GM12878 (cell line): ENCODE measurements at regions not wholly inside any gene's neighbourhood (a gene's known extent, or its start where the extent isn't known, plus 50 kb on each side); places are given as distances from the start of the nearest gene placed in this dataset.

ENCODE experiments used
- ASH2L ChIP-seq: fragments of 300-600, 200-600 bp; sonication (generic); IDR thresholded peaks from 2 replicates; pipeline ENCODE4 v1.6.1; 2017; ENCODE audit warnings: low read depth, mild to moderate bottlenecking, borderline replicate concordance
- BCL11A ChIP-seq: IDR thresholded peaks from 2 replicates; pipeline ENCODE4 v1.6.1; 2011; ENCODE audit warnings: low read depth, low read length
- CHD1 ChIP-seq: IDR thresholded peaks from 2 replicates; pipeline ENCODE4 v1.6.1; 2012; ENCODE audit warnings: low read depth, low read length, improper control_type of control experiment
- CHD4 ChIP-seq: fragments of 200-600 bp; sonication (generic); IDR thresholded peaks from 2 replicates; pipeline ENCODE4 v1.6.1; 2016; ENCODE audit warnings: mild to moderate bottlenecking
- CREB1 ChIP-seq: IDR thresholded peaks from 2 replicates; pipeline ENCODE4 v1.6.1; 2012; ENCODE audit warnings: low read depth, mild to moderate bottlenecking, inconsistent platforms
- DPF2 ChIP-seq: fragments of 450-650 bp; IDR thresholded peaks from 2 replicates; pipeline ENCODE4 v1.6.1; 2017; ENCODE audit warnings: mild to moderate bottlenecking
- EGR1 ChIP-seq, 2 experiments: IDR thresholded peaks; 1 replicate in 1 of 2; 2 replicates in 1 of 2; pipeline ENCODE4 v1.6.1; 2011 to 2012; ENCODE audit warnings: low read depth in 2 of 2, low read length in 2 of 2, borderline replicate concordance in 1 of 2, mild to moderate bottlenecking in 1 of 2, moderate library complexity in 1 of 2
- ESRRA ChIP-seq: IDR thresholded peaks from 2 replicates; pipeline ENCODE4 v1.6.1; 2012; ENCODE audit warnings: mild to moderate bottlenecking, low read length, improper control_type of control experiment
- EZH2 ChIP-seq: IDR thresholded peaks from 2 replicates; pipeline ENCODE4 v1.6.1; 2012; ENCODE audit warnings: low read depth, mild to moderate bottlenecking, control low read depth, inconsistent platforms, low read length, borderline replicate concordance; ENCODE audit not compliant: control insufficient read depth
- HDAC6 ChIP-seq: fragments of 200-600 bp; sonication (generic); IDR thresholded peaks from one replicate; pipeline ENCODE4 v1.8.0; 2017; ENCODE audit warnings: antibody characterized with exemption; ENCODE audit not compliant: unreplicated experiment
- HSF1 ChIP-seq: fragments of 150-350 bp; IDR thresholded peaks from 2 replicates; pipeline ENCODE4 v1.6.1; 2014; ENCODE audit warnings: mild to moderate bottlenecking, low read depth, low read length
- JUNB ChIP-seq: IDR thresholded peaks from 2 replicates; pipeline ENCODE4 v1.6.1; 2016; ENCODE audit warnings: antibody characterized with exemption, mild to moderate bottlenecking
- MLLT1 ChIP-seq: fragments of 450-650 bp; IDR thresholded peaks from 2 replicates; pipeline ENCODE4 v1.6.1; 2016; ENCODE audit warnings: mild to moderate bottlenecking
- NFYB ChIP-seq: IDR thresholded peaks from 2 replicates; pipeline ENCODE4 v1.6.1; 2011; ENCODE audit warnings: low read depth, mild to moderate bottlenecking, low read length, improper control_type of control experiment, moderate library complexity; ENCODE audit not compliant: insufficient read depth
- NKRF ChIP-seq: fragments of 450-650 bp; conservative IDR thresholded peaks from 2 replicates; pipeline ENCODE4 v1.6.1; 2017; ENCODE audit warnings: mild to moderate bottlenecking, moderate library complexity
- NR2C2 ChIP-seq: IDR thresholded peaks from 2 replicates; pipeline ENCODE4 v1.6.1; 2011; ENCODE audit warnings: borderline replicate concordance, low read depth; ENCODE audit not compliant: control insufficient read depth, insufficient read length
- POLR2AphosphoS2 ChIP-seq: IDR thresholded peaks from 2 replicates; pipeline ENCODE4 v1.6.1; 2011; ENCODE audit warnings: low read depth, mild to moderate bottlenecking, low read length, improper control_type of control experiment, moderate library complexity
- POLR2AphosphoS5 ChIP-seq: IDR thresholded peaks from 2 replicates; pipeline ENCODE4 v1.6.1; 2011; ENCODE audit warnings: mild to moderate bottlenecking, low read length, inconsistent platforms
- POU2F2 ChIP-seq: IDR thresholded peaks from 3 replicates; pipeline ENCODE4 v1.6.1; 2011; ENCODE audit warnings: low read depth, mild to moderate bottlenecking, low read length, borderline replicate concordance
- RAD21 ChIP-seq: IDR thresholded peaks from 2 replicates; pipeline ENCODE4 v1.6.1; 2011; ENCODE audit warnings: mild to moderate bottlenecking, low read depth, low read length, moderate library complexity; ENCODE audit not compliant: insufficient read depth
- SKIL ChIP-seq: fragments of 450-650 bp; IDR thresholded peaks from 2 replicates; pipeline ENCODE4 v1.6.1; 2017; ENCODE audit warnings: mild to moderate bottlenecking, low read depth, inconsistent platforms; ENCODE audit not compliant: poor library complexity, severe bottlenecking
- SP1 ChIP-seq: IDR thresholded peaks from one replicate; pipeline ENCODE4 v1.6.1; 2011; ENCODE audit warnings: low read depth, low read length
- SUZ12 ChIP-seq: fragments of 200-600 bp; sonication (generic); IDR thresholded peaks from one replicate; pipeline ENCODE4 v1.6.1; 2018; ENCODE audit warnings: antibody characterized with exemption, mild to moderate bottlenecking; ENCODE audit not compliant: unreplicated experiment
- ZBED1 ChIP-seq: IDR thresholded peaks from 2 replicates; pipeline ENCODE4 v1.6.1; 2016; ENCODE audit warnings: borderline replicate concordance
- ZNF384 ChIP-seq: IDR thresholded peaks from 2 replicates; pipeline ENCODE4 v1.6.1; 2012; ENCODE audit warnings: low read depth, mild to moderate bottlenecking, low read length, improper control_type of control experiment, borderline replicate concordance
- ZSCAN29 ChIP-seq: fragments of 450-650 bp; IDR thresholded peaks from 2 replicates; pipeline ENCODE4 v1.6.1; 2017; ENCODE audit warnings: mild to moderate bottlenecking, moderate library complexity

- TF ChIP-seq HSF1 (no peak), ASH2L (no peak), CREB1 (no peak), CHD4 (no peak), NR2C2 (no peak), ZBED1 (no peak), JUNB (no peak), POLR2AphosphoS2 (no peak), NFYB (no peak), SP1 (no peak), EGR1 (IDR thresholded peaks at IDR 0.05; ENCODE audit: borderline replicate concordance in 1 of 2, low read depth in 2 of 2, low read length in 2 of 2) (no peak), POLR2AphosphoS5 (no peak), NKRF (no peak), SUZ12 (no peak), CHD1 (no peak), HDAC6 (no peak), EZH2 (no peak), POU2F2 (0 out of 3 replicates have a peak, but pooled peaks have one; percentile 24), BCL11A (peak; percentile 8; the same call in 1 of the 2 replicates), MLLT1 (peak; percentile 43; the same call in 1 of the 2 replicates), SKIL (no peak), ZSCAN29 (no peak), DPF2 (peak; percentile 38; the same call in 1 of the 2 replicates), RAD21 (no peak), ESRRA (no peak), ZNF384 (no peak)
Measured at GRCh38 chr15:95869920-95870319, 460.6 kb upstream of the NR2F2 start (continued).
